HG03442 (cell line): ENCODE measurements at regions not wholly inside any gene's neighbourhood (a gene's known extent, or its start where the extent isn't known, plus 50 kb on each side); places are given as distances from the start of the nearest gene placed in this dataset.

ENCODE experiments used
- ATAC-seq: cut with Tn5 transposase; IDR thresholded peaks from one replicate; pipeline ENCODE4 v1.9.1; 2021; ENCODE audit warnings: mild to moderate bottlenecking, moderate library complexity; ENCODE audit not compliant: unreplicated experiment

- no peak for ATAC-seq
Measured at GRCh38 chr14:101372894-101373620, 188.2 kb upstream of the DIO3 start.

- no peak for ATAC-seq
Measured at GRCh38 chr14:101373690-101374295, 187.5 kb upstream of the DIO3 start.

GRCh38 chr14:101374373-101375338 is 186.6 kb upstream of the DIO3 start:
- no peak for ATAC-seq

- ATAC-seq, result no peak
Measured at GRCh38 chr14:101377069-101377468, 184.2 kb upstream of the DIO3 start.

GRCh38 chr14:101379842-101380241 is 181.5 kb upstream of the DIO3 start:
- ATAC-seq, result no peak

- ATAC-seq, result no peak
Measured at GRCh38 chr14:101380512-101380911, 180.8 kb upstream of the DIO3 start.

- no peak for ATAC-seq
Measured at GRCh38 chr14:101380940-101381339, 180.4 kb upstream of the DIO3 start.

GRCh38 chr14:101383737-101384338 is 177.5 kb upstream of the DIO3 start:
- no peak for ATAC-seq

- ATAC-seq, result no peak
Measured at GRCh38 chr14:101394374-101394773, 166.9 kb upstream of the DIO3 start.

GRCh38 chr14:101395779-101396178 is 165.5 kb upstream of the DIO3 start:
- ATAC-seq, result no peak

GRCh38 chr14:101397206-101397605 is 164.1 kb upstream of the DIO3 start:
- no peak for ATAC-seq

GRCh38 chr14:101398011-101398410 is 163.3 kb upstream of the DIO3 start:
- ATAC-seq, result no peak

- ATAC-seq, result no peak
Measured at GRCh38 chr14:101399737-101400517, 161.4 kb upstream of the DIO3 start.

GRCh38 chr14:101400830-101401229 is 160.5 kb upstream of the DIO3 start:
- ATAC-seq, result no peak

- ATAC-seq, result no peak
Measured at GRCh38 chr14:101402936-101403660, 158.2 kb upstream of the DIO3 start.

GRCh38 chr14:101404426-101405170 is 156.7 kb upstream of the DIO3 start:
- ATAC-seq, result no peak

- ATAC-seq, result no peak
Measured at GRCh38 chr14:101405171-101405883, 156.0 kb upstream of the DIO3 start.

- no peak for ATAC-seq
Measured at GRCh38 chr14:101406921-101407320, 154.4 kb upstream of the DIO3 start.
